ENCODE measurements at regions not wholly inside any gene's neighbourhood (a gene's known extent, or its start where the extent isn't known, plus 50 kb on each side); places are given as distances from the start of the nearest gene placed in this dataset.
"Not testable (repeated sequence)": the region's sequence is repeated elsewhere in the genome, so short reads cannot be mapped to it uniquely, and the experiment has no call there.

DNA sequence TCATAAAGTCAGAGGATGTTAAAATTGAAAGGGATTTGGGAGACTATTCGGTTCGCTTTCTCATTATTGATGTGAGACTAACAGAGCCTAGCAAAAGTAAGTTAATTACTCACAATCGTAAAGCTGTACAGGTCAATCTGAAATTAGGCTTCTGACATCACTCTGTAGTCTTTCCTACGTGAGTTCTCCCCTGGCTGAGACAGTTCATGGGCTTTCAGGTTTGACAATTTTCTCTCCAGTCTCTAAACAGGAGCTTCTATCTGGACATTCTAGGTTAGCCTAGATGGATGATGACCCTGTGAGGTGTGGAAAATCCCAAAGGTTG is 77.5 kb upstream of the VKORC1L1 start:
- TF ChIP-seq, protein P1, sequence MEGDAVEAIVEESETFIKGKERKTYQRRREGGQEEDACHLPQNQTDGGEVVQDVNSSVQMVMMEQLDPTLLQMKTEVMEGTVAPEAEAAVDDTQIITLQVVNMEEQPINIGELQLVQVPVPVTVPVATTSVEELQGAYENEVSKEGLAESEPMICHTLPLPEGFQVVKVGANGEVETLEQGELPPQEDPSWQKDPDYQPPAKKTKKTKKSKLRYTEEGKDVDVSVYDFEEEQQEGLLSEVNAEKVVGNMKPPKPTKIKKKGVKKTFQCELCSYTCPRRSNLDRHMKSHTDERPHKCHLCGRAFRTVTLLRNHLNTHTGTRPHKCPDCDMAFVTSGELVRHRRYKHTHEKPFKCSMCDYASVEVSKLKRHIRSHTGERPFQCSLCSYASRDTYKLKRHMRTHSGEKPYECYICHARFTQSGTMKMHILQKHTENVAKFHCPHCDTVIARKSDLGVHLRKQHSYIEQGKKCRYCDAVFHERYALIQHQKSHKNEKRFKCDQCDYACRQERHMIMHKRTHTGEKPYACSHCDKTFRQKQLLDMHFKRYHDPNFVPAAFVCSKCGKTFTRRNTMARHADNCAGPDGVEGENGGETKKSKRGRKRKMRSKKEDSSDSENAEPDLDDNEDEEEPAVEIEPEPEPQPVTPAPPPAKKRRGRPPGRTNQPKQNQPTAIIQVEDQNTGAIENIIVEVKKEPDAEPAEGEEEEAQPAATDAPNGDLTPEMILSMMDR (IDR thresholded peaks at IDR 0.05): not testable (repeated sequence)
- not testable (repeated sequence) for TF ChIP-seq POLR2A (IDR thresholded peaks at IDR 0.05)

Data from thyroid gland (tissue), 4 donors.